Keratinocyte (primary cell): ENCODE measurements at regions not wholly inside any gene's neighbourhood (a gene's known extent, or its start where the extent isn't known, plus 50 kb on each side); places are given as distances from the start of the nearest gene placed in this dataset.

Experiments used
- DNase-seq: peaks from one replicate; pipeline ENCODE4 v3.0.0-alpha.2; 2011; ENCODE audit warnings: low read depth, missing footprints, low spot score
- FAIRE-seq: peaks from 2 replicates; lab custom pipeline; 2011; peaks lifted over from hg19 to GRCh38; lab: Jason Lieb, UNC
- H2AFZ ChIP-seq: 2 replicates; pipeline ENCODE4 v1.6.0; 2012; ENCODE audit warnings: low read length, control low read depth, inconsistent platforms; ENCODE audit not compliant: control insufficient read depth
- H3K27ac ChIP-seq: 2 replicates; pipeline ENCODE4 v1.5.1; 2011; ENCODE audit warnings: low read length; ENCODE audit not compliant: control insufficient read depth, insufficient read depth
- H3K27me3 ChIP-seq: 3 replicates; pipeline ENCODE4 v1.6.0; 2011; ENCODE audit warnings: low read length; ENCODE audit not compliant: control insufficient read depth, insufficient read depth; ENCODE audit errors: extremely low read depth
- H3K36me3 ChIP-seq, 2 experiments: 2 replicates in 1 of 2; 3 replicates in 1 of 2; pipeline ENCODE4 v1.5.1; 2011; ENCODE audit warnings: low read length in 2 of 2, mild to moderate bottlenecking in 1 of 2; ENCODE audit not compliant: control insufficient read depth in 2 of 2, insufficient read depth in 2 of 2; ENCODE audit errors: extremely low read depth in 1 of 2
- H3K4me1 ChIP-seq: 3 replicates; pipeline ENCODE4 v1.5.1; 2011; ENCODE audit warnings: low read length; ENCODE audit not compliant: control insufficient read depth, insufficient read depth; ENCODE audit errors: extremely low read depth
- H3K4me2 ChIP-seq: 3 replicates; pipeline ENCODE4 v1.6.0; 2011; ENCODE audit warnings: low read depth, low read length; ENCODE audit not compliant: control insufficient read depth, insufficient read depth; ENCODE audit errors: extremely low read depth
- H3K4me3 ChIP-seq, 3 experiments: fragments of 200-600 bp in 1 of 3; sonication (generic) in 1 of 3; 2 replicates in 2 of 3; 3 replicates in 1 of 3; pipeline ENCODE4 v1.5.1; 2011 to 2016; ENCODE audit warnings: low read length in 3 of 3, mild to moderate bottlenecking in 3 of 3, control low read depth in 2 of 3, inconsistent platforms in 1 of 3, low read depth in 1 of 3, mixed read lengths in 1 of 3, mixed run types in 1 of 3, moderate library complexity in 1 of 3; ENCODE audit not compliant: control insufficient read depth in 2 of 3, insufficient read depth in 2 of 3; ENCODE audit errors: extremely low read depth in 1 of 3
- H3K79me2 ChIP-seq: 2 replicates; pipeline ENCODE4 v1.6.0; 2012; ENCODE audit warnings: low read length; ENCODE audit not compliant: control insufficient read depth, insufficient read depth
- H3K9ac ChIP-seq: 3 replicates; pipeline ENCODE4 v1.6.0; 2011; ENCODE audit warnings: low read length; ENCODE audit not compliant: control insufficient read depth, insufficient read depth; ENCODE audit errors: extremely low read depth
- H3K9me1 ChIP-seq: 3 replicates; pipeline ENCODE4 v1.6.0; 2011; ENCODE audit warnings: low read length; ENCODE audit not compliant: control insufficient read depth, insufficient read depth; ENCODE audit errors: extremely low read depth
- H3K9me3 ChIP-seq: 2 replicates; pipeline ENCODE4 v1.5.1; 2012; ENCODE audit warnings: low read depth, low read length; ENCODE audit not compliant: control insufficient read depth
- H4K20me1 ChIP-seq: 3 replicates; pipeline ENCODE4 v1.6.0; 2011; ENCODE audit warnings: low read length; ENCODE audit not compliant: control insufficient read depth, insufficient read depth; ENCODE audit errors: extremely low read depth
- CTCF ChIP-seq, 3 experiments: IDR thresholded peaks in 1 of 3; conservative IDR thresholded peaks in 1 of 3; optimal IDR thresholded peaks in 1 of 3; 2 replicates in 2 of 3; 3 replicates in 1 of 3; pipeline versions ENCODE3 to v1.5.1; 2011; ENCODE audit warnings: low read length in 3 of 3, mild to moderate bottlenecking in 3 of 3, moderate library complexity in 2 of 3, control low read depth in 1 of 3, inconsistent platforms in 1 of 3; ENCODE audit not compliant: insufficient read depth in 2 of 3; ENCODE audit errors: extremely low read depth in 1 of 3
- EZH2 ChIP-seq: IDR thresholded peaks from one replicate; pipeline ENCODE4 v1.6.1; 2012; ENCODE audit warnings: inconsistent platforms, mild to moderate bottlenecking, low read length, moderate library complexity
- dilution Hi-C: fragments of 300-500 bp; cut with MboI; formaldehyde crosslinking; loops from one replicate; pipeline ENCODE4 v1.7.0; 2020; ENCODE audit warnings: low sequenced_read_pairs; ENCODE audit not compliant: extremely low pct_ligation_motif_present

- TF ChIP-seq CTCF (optimal IDR thresholded peaks at IDR 0.05 in 1 of 3, IDR thresholded peaks at IDR 0.05 in 1 of 3, conservative IDR thresholded peaks at IDR 0.05 in 1 of 3; ENCODE audit: extremely low read depth in 1 of 3, insufficient read depth in 2 of 3, low read length in 3 of 3), result no peak
- no peak for TF ChIP-seq EZH2
- no peaks in the 10 kb centered on the region for H3K9me1 ChIP-seq
- dilution Hi-C loops, result no loop called here
- no peaks in the 10 kb centered on the region for H4K20me1 ChIP-seq
- H3K9ac ChIP-seq, result no peak overlapping the region
- H3K27me3 ChIP-seq, result no peaks in the 10 kb centered on the region
- FAIRE-seq (no peak), DNase-seq (no peak)
- H3K9me3 ChIP-seq, result no peaks in the 10 kb centered on the region
- no peaks in the 10 kb centered on the region for H3K4me1 ChIP-seq
- no peak overlapping the region for H3K27ac ChIP-seq
- H3K36me3 ChIP-seq, result no peaks in the 10 kb centered on the region
- H3K79me2 ChIP-seq, result no peaks in the 10 kb centered on the region
- no peak overlapping the region for H2AFZ ChIP-seq
- H3K4me3 ChIP-seq, result no peak overlapping the region
- H3K4me2 ChIP-seq, result no peak overlapping the region
These were observed 275.2 kb downstream of the TRIML1 start for GRCh38 chr4:188414441-188414840.

- H3K4me3 ChIP-seq, result no peak overlapping the region
- H3K4me2 ChIP-seq, result no peak overlapping the region
- H4K20me1 ChIP-seq, result no peaks in the 10 kb centered on the region
- no peaks in the 10 kb centered on the region for H3K36me3 ChIP-seq
- FAIRE-seq (no peak), DNase-seq (no peak)
- H3K4me1 ChIP-seq, result no peaks in the 10 kb centered on the region
- H3K27ac ChIP-seq, result no peak overlapping the region
- H3K79me2 ChIP-seq, result no peaks in the 10 kb centered on the region
- TF ChIP-seq EZH2, result no peak
- no peak for TF ChIP-seq CTCF (optimal IDR thresholded peaks at IDR 0.05 in 1 of 3, IDR thresholded peaks at IDR 0.05 in 1 of 3, conservative IDR thresholded peaks at IDR 0.05 in 1 of 3; ENCODE audit: extremely low read depth in 1 of 3, insufficient read depth in 2 of 3, low read length in 3 of 3)
- H3K9ac ChIP-seq, result no peak overlapping the region
- dilution Hi-C loops, result no loop called here
- no peaks in the 10 kb centered on the region for H3K9me3 ChIP-seq
- H2AFZ ChIP-seq, result no peak overlapping the region
- H3K27me3 ChIP-seq, result no peaks in the 10 kb centered on the region
- H3K9me1 ChIP-seq, result no peaks in the 10 kb centered on the region
These were observed 277.9 kb downstream of the TRIML1 start for GRCh38 chr4:188417181-188417580.
